GM12864 (cell line): ENCODE measurements at regions not wholly inside any gene's neighbourhood (a gene's known extent, or its start where the extent isn't known, plus 50 kb on each side); places are given as distances from the start of the nearest gene placed in this dataset.

Experiments
- DNase-seq: peaks from one replicate; pipeline ENCODE4 v3.0.0-alpha.2; 2011; ENCODE audit warnings: low read depth
- H3K4me3 ChIP-seq: 2 replicates; pipeline ENCODE4 v1.5.1; 2011; ENCODE audit warnings: mild to moderate bottlenecking, low read depth, low read length, control low read depth
- CTCF ChIP-seq: IDR thresholded peaks from 2 replicates; pipeline ENCODE4 v1.5.1; 2011; ENCODE audit warnings: low read depth, mild to moderate bottlenecking, moderate library complexity, low read length, control low read depth, inconsistent platforms; ENCODE audit errors: missing control alignments

- H3K4me3 ChIP-seq = no peak overlapping the region
- no peak for TF ChIP-seq CTCF
- DNase-seq = no peak
These were observed 306.9 kb downstream of the BCL11B start for GRCh38 chr14:98965076-98965475.

GRCh38 chr14:98966016-98966415 lies 306.0 kb downstream of the BCL11B start:
- no peak overlapping the region for H3K4me3 ChIP-seq
- TF ChIP-seq CTCF = no peak
- DNase-seq = no peak

- no peak for TF ChIP-seq CTCF
- no peak overlapping the region for H3K4me3 ChIP-seq
These were observed 305.4 kb downstream of the BCL11B start for GRCh38 chr14:98966475-98967162.

GRCh38 chr14:98974113-98974512 lies 297.9 kb downstream of the BCL11B start:
- no peak for DNase-seq
- no peak for TF ChIP-seq CTCF
- H3K4me3 ChIP-seq = no peak overlapping the region

More at GRCh38 chr14:98966475-98967162, 305.4 kb downstream of the BCL11B start:
- DNase-seq = no peak

GRCh38 chr14:98976271-98976670 lies 295.7 kb downstream of the BCL11B start:
- DNase-seq = no peak
- no peak for TF ChIP-seq CTCF
- H3K4me3 ChIP-seq = no peak overlapping the region

GRCh38 chr14:98977451-98977850 lies 294.5 kb downstream of the BCL11B start:
- no peak for TF ChIP-seq CTCF
- no peak for DNase-seq
- H3K4me3 ChIP-seq = no peak overlapping the region

GRCh38 chr14:98982986-98983385 lies 289.0 kb downstream of the BCL11B start:
- no peak overlapping the region for H3K4me3 ChIP-seq
- TF ChIP-seq CTCF = no peak
- no peak for DNase-seq
